ENCODE measurements at regions not wholly inside any gene's neighbourhood (a gene's known extent, or its start where the extent isn't known, plus 50 kb on each side); places are given as distances from the start of the nearest gene placed in this dataset.

GRCh38 chr9:11755951-11756350, 937.2 kb upstream of the TYRP1 start:
- no peak for DNase-seq

GRCh38 chr9:11757408-11757807, 935.8 kb upstream of the TYRP1 start:
- no peak for DNase-seq

- DNase-seq: no peak
These were observed 935.2 kb upstream of the TYRP1 start for GRCh38 chr9:11758016-11758415.

- no peak for DNase-seq
These were observed 913.2 kb upstream of the TYRP1 start for GRCh38 chr9:11779971-11780370.

GRCh38 chr9:11792870-11793269, 900.3 kb upstream of the TYRP1 start:
- DNase-seq: no peak

DNA sequence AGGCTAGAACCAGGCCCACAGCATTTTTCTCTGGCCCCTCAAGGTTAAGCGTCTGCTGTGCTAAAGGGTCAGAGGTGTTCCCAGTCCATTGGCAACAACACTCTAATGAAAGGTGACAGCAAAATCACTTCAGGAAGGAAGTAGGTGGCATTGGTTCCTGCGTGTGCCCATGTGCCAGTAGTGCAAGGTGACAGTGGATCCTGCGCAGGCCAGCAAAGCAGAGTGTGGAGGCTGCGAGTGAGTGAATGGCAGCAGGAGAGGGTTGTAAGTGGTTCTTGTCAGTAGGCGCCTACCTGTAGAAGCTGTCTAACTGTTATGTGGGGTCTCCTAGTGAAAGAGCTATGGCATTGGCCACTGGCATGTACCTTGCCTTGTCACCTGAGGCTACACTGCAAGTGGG, 898.2 kb upstream of the TYRP1 start:
- no peak for DNase-seq

- no peak for DNase-seq
These were observed 887.2 kb upstream of the TYRP1 start for GRCh38 chr9:11805969-11806368.

DNA sequence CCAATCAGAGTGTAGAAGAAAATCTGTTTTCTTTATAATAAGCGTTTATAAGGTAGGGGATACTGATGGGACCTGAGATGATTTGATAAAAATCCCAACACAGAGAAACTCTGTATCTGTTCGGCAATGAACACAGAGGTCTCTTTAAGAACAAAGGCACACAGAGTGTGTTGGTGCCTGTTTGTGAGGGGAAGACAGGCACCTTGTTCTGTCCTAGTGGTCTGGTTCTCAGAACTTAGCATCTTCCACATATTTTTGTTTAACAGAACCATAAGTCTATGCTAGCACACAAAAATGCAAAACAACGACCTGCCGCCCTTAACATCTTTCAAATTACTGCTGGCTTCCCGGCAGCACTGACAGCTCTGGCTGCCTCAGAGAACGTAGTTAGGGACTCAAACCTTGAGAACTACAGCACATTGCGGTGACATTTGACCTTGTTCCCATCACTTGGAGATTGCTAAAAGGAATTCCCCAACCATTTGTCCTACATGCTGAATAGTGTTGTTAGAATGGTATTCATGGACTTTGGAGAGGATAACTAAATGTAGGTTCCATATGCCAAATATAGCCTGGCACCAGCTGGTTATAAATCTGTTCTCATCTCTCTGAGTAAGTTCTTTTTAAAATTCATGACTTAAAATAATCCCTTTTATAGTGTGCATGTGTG, 871.7 kb upstream of the TYRP1 start:
- no peak for DNase-seq

DNA sequence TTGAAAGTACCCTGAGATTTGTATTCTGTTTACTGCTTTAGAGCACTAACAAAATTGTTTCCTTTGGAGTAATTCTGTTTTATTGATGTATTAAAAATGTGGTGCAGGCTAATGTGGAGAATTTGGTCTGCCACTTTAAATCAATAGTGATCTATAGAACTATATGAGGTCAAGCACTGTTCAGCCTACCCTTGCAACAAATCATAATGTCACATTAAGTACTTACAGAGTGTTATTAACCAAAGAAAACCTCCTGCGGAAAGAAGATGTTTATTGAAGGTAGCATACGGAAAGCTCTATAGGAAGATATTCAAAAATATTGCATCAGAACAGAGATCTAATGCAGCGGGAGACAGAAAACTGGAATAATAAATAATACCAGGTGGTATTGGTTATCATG, 865.0 kb upstream of the TYRP1 start:
- no peak for DNase-seq

- DNase-seq: no peak
These were observed 860.1 kb upstream of the TYRP1 start for GRCh38 chr9:11833056-11833455.

DNA sequence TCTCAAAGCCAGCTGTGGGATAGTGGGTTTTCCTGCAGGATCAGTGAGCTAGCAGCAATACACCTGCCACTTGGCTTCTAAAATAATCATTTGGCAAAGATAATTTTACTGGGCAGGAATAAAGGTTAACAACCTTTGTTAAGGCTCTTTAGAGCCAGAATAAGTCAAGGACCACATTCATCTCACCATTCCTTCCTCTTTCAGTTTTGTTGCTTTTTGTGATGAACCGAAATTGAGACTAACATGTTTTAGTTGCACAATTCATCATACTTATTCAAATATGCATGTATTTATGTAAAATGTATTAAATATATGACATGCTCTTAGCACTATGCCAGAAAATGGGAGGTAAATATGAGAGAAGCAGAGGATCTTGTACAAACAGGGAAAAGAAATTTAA, 824.4 kb upstream of the TYRP1 start:
- no peak for DNase-seq

DNA sequence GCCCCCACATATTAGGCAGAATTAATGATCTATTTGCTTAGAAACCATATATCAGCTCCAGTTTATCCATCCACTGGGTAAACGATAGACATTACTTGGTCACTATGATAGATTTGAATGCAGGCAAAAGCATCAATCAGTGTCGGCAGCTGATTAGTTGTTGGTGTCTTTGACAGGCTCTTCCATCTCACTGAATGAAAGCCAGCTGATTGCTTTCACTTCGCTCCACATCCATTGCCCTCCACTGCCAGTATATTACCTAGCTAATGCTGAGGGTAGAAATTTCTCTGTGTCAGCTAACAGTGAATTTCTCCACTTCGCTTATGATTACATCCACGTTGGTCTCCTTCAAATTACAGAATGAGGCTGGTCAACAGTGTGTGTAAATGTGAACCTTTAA, 821.3 kb upstream of the TYRP1 start:
- DNase-seq: peak; percentile 41 to 50

DNA sequence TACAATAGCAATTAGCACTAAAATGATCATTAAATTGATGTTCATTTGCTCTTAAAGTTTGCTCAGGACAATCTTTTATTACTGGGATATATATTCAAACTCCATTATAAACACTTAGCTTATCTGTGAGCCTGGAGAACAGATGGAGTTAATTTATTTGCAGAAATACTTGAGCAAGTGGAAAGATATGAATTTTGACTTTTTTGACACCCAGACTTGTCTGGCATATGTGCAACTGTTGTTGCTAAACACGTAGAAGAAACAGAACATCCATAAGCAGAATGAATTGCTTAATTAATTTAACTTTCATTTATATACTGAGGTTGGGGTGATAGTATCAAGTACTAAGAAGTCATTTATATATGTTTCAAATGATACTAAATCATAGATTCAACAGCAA, 820.7 kb upstream of the TYRP1 start:
- DNase-seq: peak; percentile 41 to 49

DNA sequence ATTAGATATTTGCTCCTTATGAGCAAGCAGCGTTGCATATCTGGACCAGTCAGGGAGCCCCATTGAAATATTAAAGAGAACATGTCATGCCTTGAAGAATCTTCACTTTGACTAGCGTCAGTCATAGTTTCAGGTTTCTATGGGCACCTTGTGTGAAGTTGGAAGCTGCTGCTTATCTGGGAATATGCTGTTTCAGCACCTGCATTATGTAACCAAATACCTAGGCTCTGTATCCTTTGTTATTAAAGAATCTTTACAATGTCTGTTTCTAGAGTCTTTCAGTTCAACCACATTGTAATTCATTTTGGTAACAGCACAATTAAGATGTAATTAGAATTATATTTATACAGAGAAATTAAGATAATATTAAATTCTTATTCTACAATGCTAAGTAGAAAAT, 818.8 kb upstream of the TYRP1 start:
- DNase-seq: no peak

- DNase-seq: no peak
These were observed 800.8 kb upstream of the TYRP1 start for GRCh38 chr9:11892401-11892800.

DNA sequence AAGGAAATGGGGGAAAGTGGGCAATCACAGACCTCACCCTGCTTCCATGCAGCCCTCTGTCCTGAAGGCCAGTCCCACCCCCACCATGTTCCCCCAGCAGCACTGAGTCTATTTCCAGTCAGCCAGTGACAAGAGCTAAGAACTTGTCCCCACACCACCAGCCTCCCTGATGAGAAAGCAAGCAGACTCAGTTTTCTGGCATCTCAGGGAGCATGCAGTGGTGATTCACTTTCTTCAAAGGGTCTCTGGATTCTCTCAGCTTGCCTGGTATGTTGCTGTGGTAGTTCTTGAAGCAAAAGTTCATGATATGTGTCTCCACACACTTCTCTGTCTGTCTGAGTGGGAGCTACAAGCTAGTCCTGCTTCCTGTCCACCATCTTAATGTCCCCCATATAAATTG, 799.9 kb upstream of the TYRP1 start:
- DNase-seq: no peak

- no peak for DNase-seq
These were observed 799.0 kb upstream of the TYRP1 start for GRCh38 chr9:11894136-11894535.

- no peak for DNase-seq
These were observed 790.6 kb upstream of the TYRP1 start for GRCh38 chr9:11902610-11903009.

GRCh38 chr9:11915699-11916098, 777.5 kb upstream of the TYRP1 start:
- no peak for DNase-seq

GRCh38 chr9:11928871-11929321, 764.3 kb upstream of the TYRP1 start:
- DNase-seq: no peak

GRCh38 chr9:11931109-11931508, 762.1 kb upstream of the TYRP1 start:
- DNase-seq: no peak

- no peak for DNase-seq
These were observed 761.4 kb upstream of the TYRP1 start for GRCh38 chr9:11931751-11932150.

DNA sequence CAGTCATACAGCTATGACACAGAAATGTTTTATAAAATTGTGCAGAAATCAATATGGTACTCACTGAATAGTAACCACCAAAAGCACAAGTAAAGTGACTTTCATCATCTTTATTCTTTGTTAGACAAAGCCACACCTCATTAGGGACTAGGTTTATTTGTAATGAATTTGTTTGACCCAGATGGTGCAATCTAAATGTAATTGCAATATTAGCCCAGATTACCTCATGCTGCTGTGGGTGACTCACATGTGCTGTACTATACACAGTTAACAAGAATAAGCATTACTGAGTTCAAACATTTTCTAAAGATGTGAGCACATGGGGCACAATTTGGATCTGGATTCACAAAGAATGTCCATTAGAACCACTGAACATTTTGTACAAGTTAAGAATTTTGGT, 759.3 kb upstream of the TYRP1 start:
- DNase-seq: peak in 1 of 2 experiments; percentile 72

GRCh38 chr9:11946531-11946930, 746.7 kb upstream of the TYRP1 start:
- no peak for DNase-seq

GRCh38 chr9:11962327-11962726, 730.9 kb upstream of the TYRP1 start:
- DNase-seq: no peak

GRCh38 chr9:11966786-11967185, 726.4 kb upstream of the TYRP1 start:
- no peak for DNase-seq

Data from NCI-H1930 (cell line).